GM19023 (cell line): ENCODE measurements at regions not wholly inside any gene's neighbourhood (a gene's known extent, or its start where the extent isn't known, plus 50 kb on each side); places are given as distances from the start of the nearest gene placed in this dataset.

Source experiments
- ATAC-seq: cut with Tn5 transposase; IDR thresholded peaks from one replicate; pipeline ENCODE4 v1.9.1; 2021; ENCODE audit warnings: mild to moderate bottlenecking, moderate library complexity; ENCODE audit not compliant: unreplicated experiment

DNA sequence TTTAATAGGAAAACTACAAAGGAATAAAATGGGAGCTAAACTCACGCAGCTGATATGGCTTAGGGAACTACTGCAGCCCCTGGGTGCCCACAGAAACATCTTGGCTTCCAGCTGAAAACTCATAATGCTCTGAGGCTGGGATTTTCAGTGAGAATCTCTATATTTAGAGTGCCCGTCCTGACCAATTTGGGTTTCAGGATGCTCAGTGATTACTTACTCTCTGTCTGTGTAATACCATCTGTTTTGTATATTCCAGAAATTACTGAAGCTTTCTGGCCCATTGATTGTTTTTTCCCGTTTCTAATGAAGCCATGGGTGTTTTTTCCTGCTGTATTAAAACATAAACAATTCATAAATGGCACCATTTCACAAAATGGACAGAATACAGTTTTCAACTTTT is 50.6 kb upstream of the ZNF385D start:
- no peak for ATAC-seq

DNA sequence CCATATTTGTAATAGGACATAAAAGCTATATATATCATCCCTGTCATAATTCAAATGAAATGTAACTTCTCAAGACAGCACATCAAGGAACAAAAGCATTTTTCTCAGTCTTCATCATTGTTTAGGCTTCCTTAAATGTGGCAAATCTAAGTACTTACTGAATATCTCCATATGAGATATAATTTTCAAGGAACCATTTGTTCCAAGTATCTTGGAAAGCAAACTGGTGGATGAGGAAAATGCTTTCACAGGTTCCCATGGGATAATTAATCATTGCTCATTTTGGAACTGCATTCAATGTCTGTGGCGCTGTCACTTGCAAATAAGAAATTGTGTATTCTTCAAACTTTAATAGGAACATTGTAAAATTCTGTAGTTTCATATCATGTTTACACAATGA is 52.6 kb upstream of the ZNF385D start:
- no peak for ATAC-seq

DNA sequence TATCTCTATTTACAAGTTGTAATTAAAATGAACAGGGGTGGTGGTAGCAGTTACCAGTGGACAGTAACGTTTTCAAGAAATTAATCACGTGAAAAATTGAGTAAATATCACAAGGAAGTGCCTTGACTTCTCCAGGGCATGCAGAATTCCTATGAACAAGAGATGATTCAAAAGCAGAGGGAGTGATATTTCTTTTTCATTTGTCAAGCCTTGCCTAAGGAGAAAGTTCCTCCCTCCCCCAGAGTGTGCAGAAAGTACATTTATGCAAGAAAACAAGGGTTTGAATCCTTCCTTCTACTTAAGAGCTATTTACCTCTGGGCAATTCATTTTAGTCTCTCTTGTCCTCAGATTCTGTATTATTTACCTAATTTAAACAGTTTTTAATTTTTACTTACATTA is 53.3 kb upstream of the ZNF385D start:
- no peak for ATAC-seq

DNA sequence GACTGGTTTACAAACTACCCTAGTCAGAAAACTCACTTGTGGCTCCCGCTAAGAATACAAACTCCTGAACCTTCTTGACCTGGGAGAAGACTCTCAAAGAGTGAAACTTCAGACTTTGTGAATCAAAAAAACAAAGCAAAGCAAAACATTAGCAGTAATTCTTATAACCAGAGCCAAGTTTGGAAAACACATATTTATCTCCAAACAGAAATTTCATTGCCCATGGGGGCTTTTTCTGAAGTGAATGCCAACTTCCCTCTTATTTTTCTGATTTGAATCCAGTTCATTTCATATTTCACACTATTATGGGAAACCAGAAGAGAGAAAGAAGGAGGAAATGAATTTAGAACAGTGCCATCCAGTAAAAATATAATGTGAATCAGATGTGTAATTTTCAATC is 55.7 kb upstream of the ZNF385D start:
- no peak for ATAC-seq

DNA sequence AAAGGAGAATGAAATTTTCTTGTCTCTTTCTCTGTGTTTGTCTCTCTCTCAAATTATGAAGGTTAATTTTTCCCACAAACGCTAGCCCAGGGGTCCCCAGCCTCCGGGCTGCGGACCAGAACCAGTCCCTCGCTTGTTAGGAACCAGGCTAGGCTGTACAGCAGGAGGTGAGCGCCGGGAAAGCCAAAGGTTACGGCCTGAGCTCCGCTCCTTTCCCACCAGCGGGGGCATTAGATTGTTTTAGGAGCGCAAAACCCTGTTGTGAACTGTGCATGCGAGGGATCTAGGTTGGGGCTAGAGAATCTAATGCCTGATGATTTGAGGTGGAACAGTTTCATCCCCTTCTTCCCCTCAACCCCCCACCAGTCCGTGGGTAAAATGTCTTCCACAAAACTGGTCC is 74.7 kb upstream of the ZNF385D start:
- ATAC-seq: no peak

DNA sequence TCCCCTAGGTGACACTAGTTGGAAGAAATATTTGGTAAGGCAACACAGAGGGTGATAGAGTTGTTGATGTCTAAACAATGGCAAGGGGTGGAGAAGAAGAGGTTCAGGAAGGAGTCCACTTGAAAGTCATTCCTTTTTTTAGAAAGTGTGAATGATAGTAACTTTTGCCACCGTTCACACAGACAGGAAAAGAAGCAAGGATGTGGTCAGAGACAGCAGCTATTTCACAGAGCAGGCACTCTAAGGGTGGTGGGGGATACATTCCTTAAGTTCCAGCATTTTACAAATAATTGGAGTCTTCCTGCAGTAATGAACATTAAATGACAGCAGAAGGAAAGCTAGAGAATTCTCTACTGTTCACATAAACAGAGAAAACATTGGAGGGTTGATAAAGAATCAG is 75.4 kb upstream of the ZNF385D start:
- no peak for ATAC-seq

DNA sequence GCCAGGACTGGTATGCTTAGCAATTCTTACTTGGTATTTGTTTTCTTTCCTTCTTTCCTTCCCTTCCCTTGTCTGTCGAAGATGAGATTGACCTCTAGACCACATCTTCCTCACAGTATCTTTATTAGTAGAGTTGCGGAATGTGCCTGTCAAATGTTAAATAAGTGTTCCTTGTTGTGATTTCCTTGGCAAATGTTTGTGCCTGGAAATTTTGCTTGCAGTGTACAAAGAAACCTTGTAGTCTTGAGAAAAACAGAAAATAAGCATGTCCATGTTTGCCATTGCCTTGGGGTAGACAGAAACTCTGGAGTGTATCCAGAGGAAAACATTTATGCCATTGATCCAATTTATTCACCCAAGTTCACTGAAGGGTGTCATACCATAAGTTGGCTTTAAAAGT is 79.5 kb upstream of the ZNF385D start:
- no peak for ATAC-seq

DNA sequence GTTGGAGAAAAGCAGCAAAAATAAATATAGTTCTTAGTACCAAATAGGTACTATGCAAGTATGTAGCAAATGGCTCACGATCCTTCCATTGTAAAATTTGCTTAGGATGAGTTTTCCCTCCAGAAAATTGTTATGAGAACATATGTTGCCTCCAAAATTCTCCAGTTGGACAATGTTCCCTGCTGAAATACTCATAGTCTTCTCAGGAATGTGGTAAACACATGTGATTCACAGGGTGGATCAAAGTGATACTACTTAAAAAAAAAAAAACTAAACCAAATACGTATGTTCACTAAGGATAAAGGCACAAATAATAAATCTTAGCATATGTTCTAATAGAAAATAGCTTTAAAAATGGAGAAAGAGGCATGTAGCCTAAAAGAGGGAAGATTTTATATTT is 84.3 kb upstream of the ZNF385D start:
- ATAC-seq: no peak

DNA sequence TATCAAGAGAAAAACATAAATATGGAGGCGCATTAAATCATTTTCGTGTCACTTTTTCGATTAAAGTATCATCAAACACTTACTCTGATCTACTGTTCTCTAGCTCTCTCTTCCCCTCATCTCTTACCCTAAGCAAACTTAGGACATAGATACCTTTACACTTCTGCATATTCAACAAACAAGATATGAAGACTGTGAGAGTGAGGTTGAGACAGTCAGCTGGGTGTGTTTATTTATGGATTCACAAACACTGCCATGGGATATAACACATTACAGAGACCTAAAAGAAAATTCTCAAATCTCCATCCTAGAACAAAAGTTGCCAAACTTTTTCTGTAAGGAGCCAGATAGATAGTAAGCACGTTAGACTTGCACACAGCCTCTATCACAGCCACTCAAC is 85.2 kb upstream of the ZNF385D start:
- no peak for ATAC-seq

DNA sequence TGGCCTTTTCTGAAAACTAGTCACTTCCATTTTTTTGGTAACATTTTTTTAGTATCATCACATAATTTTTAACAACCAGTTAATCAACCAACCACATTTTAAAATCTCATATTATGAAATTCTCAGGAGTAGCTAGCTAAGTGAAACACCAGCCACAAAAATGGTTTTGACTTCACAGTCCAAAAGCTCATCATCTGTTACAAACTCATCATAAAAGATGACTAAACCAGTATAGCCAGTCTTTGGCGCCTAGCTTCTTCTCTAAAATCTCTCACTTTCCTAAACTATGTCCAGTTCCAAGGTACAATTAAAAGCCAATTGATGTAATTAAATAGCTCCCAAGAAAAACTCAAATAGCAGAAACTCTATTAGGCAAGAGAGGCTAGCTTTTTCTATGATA is 88.2 kb upstream of the ZNF385D start:
- ATAC-seq: no peak

DNA sequence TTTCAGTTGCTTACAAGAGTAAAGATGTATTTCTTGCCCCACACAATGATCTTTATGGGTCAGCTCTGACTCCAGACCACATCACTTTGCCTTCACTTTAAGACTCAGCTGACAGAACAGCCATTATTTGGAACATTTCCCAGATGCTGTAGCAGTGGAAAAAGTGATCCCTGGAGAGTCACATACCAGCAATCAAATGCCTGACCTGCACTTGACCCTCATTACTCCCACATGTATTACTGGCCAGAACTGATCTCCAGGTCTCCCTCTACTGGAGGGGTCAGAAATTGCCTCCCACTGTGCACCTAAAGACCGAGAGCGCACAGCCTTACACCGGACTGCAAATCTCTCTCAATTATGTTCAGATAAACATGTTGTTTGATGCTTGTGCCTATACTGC is 88.6 kb upstream of the ZNF385D start:
- no peak for ATAC-seq

DNA sequence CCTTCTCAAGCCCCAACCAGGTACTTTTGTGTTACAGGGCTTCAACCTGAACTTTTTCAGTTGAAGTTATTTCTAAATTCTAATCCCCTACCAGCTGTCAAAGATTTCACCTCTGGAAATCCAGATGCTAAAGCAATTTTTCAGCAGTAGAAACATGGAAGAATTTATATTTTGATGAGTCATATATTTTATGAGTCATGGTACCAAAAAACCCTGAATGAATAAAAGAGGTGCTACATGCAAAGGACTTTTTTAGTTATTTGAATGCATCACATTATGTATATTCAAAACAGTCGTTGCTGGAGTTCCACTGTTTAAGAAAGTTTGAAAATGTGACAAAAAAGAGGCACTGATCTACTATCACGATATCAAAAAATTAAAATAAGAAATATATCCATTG is 96.0 kb upstream of the ZNF385D start:
- ATAC-seq: no peak

DNA sequence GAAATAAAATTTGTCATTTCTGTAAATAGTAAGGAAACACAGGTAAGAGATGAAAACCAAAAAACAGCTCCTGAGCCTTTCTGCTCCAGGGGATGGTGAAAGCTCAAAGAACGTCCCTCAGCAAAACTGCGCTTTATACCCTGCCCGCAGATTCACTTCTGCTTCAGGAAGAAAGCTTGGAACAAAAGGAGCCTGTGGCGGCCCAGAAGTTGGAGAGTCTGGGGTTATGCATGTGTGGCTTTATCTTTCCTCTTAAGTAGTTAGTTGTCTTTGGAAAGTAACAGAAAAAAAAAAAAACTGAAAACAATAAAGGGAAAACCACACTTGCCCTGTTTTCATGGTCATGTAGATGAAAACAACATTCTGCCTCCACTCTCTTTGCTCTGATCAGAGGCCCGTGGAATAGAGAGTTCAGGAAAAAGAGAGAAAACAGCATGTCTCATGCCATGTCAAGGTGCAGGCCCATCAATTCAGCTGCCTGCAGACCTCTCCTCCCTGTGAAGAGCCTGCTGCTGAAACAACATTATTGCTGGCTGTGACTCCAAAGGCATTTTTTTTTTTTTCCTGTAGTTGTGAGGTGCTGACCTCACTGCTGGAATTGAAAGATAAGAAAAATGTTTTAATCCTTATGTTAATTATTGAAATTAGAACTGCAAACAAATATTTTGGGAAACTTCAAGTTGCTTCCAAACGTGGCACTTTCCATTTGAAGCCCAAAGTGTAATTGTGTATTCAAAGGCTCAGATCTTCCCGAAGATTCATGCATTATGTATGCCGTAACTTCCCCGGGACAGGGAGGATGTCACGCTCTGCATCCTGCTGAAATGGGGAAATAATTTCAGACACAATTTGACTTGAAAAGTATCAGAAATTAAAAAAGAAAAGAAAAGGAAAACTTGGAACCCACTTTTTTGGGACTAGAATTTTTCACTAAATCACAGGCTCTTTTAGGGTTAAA is 108.4 kb upstream of the ZNF385D start:
- ATAC-seq: no peak

DNA sequence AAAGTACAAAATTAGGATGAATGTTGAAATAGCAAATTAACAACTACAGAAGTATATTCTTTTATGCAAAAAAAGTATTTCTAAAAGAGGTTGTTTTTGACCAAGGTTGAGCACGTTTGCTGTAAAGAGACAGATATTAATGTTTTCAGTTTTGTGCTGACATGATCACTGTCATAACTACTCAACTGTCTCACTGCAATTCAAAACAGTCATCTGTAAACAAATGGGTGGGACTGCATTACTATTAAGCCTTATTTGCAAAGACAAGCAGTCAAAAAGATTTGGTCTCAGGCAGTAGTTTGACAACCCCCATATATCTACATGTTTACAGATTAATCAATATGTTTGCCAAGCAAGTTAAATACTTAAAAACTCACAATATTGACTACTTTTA is 109.1 kb upstream of the ZNF385D start:
- no peak for ATAC-seq

DNA sequence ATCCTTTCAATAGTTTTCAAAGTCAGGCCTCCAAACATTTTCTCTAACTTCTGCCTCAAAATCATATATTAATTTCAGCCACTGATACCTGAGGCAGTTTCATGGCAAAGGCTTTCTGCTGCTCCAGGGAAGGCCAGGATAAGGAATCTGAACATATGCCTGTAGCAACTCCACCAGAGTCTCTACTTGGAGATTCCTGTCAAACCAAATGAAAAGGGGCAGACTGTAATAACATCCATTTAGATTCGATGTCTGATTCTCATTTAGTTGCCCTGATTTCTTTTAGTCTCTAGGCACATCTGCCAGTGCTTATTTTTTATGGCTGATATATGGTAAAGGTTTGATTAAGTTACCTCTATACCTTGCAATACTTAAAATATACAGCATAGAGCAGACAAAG is 109.6 kb upstream of the ZNF385D start:
- no peak for ATAC-seq

DNA sequence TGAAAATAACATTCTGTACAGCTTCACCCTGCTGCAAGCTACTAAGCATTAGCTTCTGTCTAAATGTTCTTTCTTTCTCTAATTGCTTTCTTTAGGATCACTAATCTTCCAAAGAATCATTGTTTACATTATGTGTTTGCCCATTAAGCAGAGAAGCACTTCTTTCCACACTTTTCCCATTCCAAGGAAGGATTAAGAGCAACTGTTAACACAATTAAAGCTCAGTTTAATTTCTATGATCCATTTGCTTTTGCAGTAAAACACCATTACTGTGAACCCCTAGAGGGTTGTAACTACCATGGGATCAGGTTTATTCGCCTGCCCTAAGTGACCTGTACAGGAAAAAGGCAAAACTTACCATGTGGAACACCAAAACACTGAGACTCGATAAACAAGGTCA is 125.8 kb upstream of the ZNF385D start:
- ATAC-seq: no peak

DNA sequence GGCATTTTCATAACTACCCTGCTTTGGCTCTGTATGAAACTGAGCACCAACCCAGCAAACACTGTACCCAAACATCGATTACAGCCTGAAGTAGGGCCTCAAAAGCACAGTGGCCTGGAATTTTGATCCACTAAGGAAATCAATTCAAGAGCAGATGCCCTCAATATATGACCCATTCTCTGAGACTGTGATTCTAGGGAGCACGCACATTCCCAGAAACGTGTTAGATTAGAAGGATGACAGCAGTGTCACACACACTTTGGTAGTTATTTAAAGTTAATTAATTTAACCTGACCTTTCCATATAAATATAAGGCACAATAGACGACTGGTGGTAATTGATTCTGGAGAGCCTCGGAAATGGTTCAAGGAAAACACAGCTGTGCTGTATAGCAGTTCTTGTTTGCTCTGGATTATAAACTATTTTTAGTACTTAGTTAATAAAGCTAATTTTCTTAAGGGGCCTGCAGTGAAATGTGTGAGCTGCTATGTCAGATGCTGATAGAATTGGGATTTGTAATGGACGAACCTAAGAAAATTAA is 126.3 kb upstream of the ZNF385D start:
- ATAC-seq: no peak

DNA sequence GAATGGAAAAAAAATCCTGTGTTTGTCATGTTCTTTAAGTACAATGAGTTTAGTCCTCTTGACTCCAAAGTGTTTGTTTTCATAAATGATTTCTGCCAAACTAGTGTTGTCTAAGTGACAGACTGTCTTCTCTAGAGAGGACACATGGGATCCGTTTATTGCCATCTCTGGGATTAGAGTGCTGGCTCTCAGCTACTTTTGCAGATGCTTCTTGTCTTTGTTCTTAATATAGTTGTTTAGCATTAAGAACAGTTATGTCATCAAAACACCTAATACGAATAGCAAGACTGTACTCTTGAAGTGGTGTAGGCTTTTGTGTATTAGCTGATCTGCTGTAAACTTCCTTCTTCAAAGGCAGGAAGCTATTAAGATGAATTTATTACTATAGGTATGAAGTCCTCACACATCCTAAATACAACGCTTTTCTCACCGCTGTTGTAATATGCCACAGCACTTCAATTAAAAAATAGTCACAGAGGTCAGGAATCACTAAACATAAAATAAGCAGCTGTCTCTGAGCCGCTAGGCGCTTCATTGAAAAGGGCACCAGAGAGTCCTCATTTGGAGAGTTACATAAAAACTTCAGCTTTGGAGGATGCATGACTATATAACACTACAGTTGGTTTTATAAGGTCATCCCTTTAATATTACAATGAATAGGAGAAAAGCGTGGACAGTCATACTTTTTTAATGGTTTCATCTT is 128.3 kb upstream of the ZNF385D start:
- ATAC-seq: no peak

DNA sequence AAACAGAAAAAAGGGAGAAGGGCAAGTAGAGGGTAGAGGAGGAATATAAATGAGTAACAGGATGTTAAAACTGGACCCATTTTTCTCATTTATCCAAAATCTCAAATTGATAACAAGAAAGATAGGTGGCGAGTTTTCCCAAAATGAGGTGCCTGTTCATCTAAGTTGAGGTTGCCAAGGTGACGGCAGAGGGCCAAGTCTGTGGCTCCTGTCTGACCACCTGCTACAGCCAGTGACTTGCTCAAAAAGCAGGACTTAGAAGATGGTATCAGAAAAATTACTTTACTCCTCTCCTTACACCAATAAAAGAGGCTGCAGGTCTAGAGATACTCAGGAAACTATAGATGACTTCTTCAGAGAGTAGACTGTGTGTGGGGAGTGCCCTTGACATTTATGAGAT is 137.6 kb upstream of the ZNF385D start:
- no peak for ATAC-seq

DNA sequence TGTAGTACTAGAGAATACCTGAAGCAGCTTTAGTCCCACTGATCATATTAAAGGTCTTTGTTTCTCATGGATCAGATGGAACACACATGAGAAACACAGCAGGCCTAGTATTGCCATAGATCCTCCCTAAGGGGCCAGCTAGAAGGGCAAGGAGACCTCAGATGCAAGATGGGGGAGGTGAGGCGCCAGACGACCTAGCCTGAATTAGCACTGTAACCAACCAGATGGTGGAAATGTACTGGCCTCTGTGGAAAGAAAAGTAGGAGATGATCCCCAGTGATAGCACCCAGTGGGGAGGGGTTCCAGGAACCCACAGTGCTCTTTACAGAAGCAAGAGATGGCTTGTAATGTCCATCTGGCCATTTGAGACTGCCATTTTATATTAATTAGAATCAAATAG is 138.2 kb upstream of the ZNF385D start:
- no peak for ATAC-seq

DNA sequence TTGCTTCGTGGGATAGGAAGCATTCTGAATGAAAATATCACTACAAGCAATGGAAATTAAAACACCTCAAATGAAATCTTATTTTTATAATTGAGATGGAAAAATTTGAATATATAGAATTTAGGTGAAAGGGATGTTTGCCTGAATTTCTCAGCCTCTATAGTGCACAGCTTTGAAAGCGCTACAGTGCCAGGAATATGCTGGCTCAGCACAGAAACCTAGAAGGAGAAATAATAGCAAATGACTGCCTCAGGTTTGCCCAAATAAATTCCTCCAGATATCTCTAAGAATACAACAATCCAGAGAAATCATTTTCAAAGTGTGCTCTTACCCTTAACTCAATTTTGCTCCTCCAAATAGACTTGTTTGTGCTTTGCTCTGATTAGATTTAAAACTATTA is 141.1 kb upstream of the ZNF385D start:
- no peak for ATAC-seq

DNA sequence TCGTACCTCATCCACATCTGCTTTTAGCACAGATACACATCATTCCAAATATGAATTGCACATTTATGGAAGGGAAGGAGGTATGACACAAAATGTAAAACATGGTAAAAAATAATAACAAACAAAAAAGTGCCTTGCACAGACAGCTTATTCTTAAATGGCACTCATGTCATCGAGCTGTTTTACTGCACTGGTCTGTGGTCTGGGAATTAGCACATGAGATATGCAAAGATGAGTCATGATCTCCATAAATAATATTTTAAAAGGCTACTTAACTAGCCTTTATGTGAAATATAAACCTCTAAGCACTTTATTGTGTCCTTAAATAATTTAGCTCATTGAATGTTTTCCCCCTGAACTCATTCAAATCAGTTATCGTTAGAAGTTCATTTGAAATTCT is 142.2 kb upstream of the ZNF385D start:
- no peak for ATAC-seq
